GM23248 (cell line): ENCODE measurements at regions not wholly inside any gene's neighbourhood (a gene's known extent, or its start where the extent isn't known, plus 50 kb on each side); places are given as distances from the start of the nearest gene placed in this dataset.

ENCODE experiments used
- DNase-seq: peaks from one replicate; pipeline ENCODE4 v3.0.0-alpha.2; 2015
- H2AFZ ChIP-seq: fragments of 200-600 bp; sonication (generic); 2 replicates; pipeline ENCODE4 v1.6.1; 2016; ENCODE audit warnings: antibody characterized with exemption
- H3F3A ChIP-seq: fragments of 200-600 bp; sonication (generic); 2 replicates; pipeline ENCODE4 v1.6.1; 2016; ENCODE audit warnings: mild to moderate bottlenecking, antibody characterized with exemption, mixed run types; ENCODE audit not compliant: insufficient read depth
- H3K27ac ChIP-seq: fragments of 200-600 bp; sonication (generic); 2 replicates; pipeline ENCODE4 v1.5.1; 2016; ENCODE audit warnings: mild to moderate bottlenecking
- H3K27me3 ChIP-seq: fragments of 200-600 bp; sonication (generic); replicated peaks from 2 replicates; pipeline ENCODE4 v1.6.1; 2016; ENCODE audit warnings: mild to moderate bottlenecking; ENCODE audit not compliant: insufficient read depth
- H3K36me3 ChIP-seq: fragments of 200-600 bp; sonication (generic); 2 replicates; pipeline ENCODE4 v1.6.1; 2016; ENCODE audit warnings: low read depth, mild to moderate bottlenecking
- H3K4me1 ChIP-seq: fragments of 200-600 bp; sonication (generic); 2 replicates; pipeline ENCODE4 v1.6.1; 2016; ENCODE audit warnings: mild to moderate bottlenecking; ENCODE audit not compliant: insufficient read depth
- H3K4me2 ChIP-seq: fragments of 200-600 bp; sonication (generic); one replicate; pipeline ENCODE4 v1.6.1; 2016; ENCODE audit warnings: mild to moderate bottlenecking; ENCODE audit not compliant: unreplicated experiment
- H3K4me3 ChIP-seq: fragments of 200-600 bp; sonication (generic); 2 replicates; pipeline ENCODE4 v1.5.1; 2016; ENCODE audit warnings: mild to moderate bottlenecking
- H3K79me2 ChIP-seq: fragments of 200-600 bp; sonication (generic); 2 replicates; pipeline ENCODE4 v1.6.1; 2016; ENCODE audit warnings: mild to moderate bottlenecking; ENCODE audit not compliant: insufficient read depth
- H3K9ac ChIP-seq: fragments of 200-600 bp; sonication (generic); 2 replicates; pipeline ENCODE4 v1.6.1; 2016; ENCODE audit warnings: mild to moderate bottlenecking
- H3K9me2 ChIP-seq: fragments of 200-600 bp; sonication (generic); 2 replicates; pipeline ENCODE4 v1.6.1; 2016; ENCODE audit warnings: mixed run types, mild to moderate bottlenecking, moderate library complexity; ENCODE audit not compliant: insufficient read depth
- H3K9me3 ChIP-seq: fragments of 200-600 bp; sonication (generic); one replicate; pipeline ENCODE4 v1.6.1; 2017; ENCODE audit warnings: low read depth
- H4K20me1 ChIP-seq: fragments of 200-600 bp; sonication (generic); 2 replicates; pipeline ENCODE4 v1.6.0; 2016; ENCODE audit not compliant: insufficient read depth
- EZH2 ChIP-seq: fragments of 200-600 bp; sonication (generic); IDR thresholded peaks from 2 replicates; pipeline ENCODE4 v1.6.1; 2018; ENCODE audit warnings: antibody characterized with exemption, mild to moderate bottlenecking; ENCODE audit not compliant: insufficient read depth, poor library complexity, severe bottlenecking
- EZH2phosphoT487 ChIP-seq: fragments of 200-600 bp; sonication (generic); IDR thresholded peaks from 2 replicates; pipeline ENCODE4 v1.6.1; 2018; ENCODE audit warnings: antibody characterized with exemption, moderate library complexity, mild to moderate bottlenecking, low read depth; ENCODE audit not compliant: insufficient read depth
- WGBS, 2 experiments: methylation state at CpG; one replicate each; pipeline ENCODE4 v1.1.6; 2015 to 2017; ENCODE audit warnings: low lambda C conversion rate in 2 of 2, low coverage in 1 of 2; ENCODE audit errors: missing lambda C conversion rate in 2 of 2; 5-methylcytosine and 5-hydroxymethylcytosine counted together
- in situ Hi-C: fragments of 300-500 bp; cut with MboI; formaldehyde crosslinking; loops from 2 replicates; pipeline ENCODE4 v1.15.0; 2020

DNA sequence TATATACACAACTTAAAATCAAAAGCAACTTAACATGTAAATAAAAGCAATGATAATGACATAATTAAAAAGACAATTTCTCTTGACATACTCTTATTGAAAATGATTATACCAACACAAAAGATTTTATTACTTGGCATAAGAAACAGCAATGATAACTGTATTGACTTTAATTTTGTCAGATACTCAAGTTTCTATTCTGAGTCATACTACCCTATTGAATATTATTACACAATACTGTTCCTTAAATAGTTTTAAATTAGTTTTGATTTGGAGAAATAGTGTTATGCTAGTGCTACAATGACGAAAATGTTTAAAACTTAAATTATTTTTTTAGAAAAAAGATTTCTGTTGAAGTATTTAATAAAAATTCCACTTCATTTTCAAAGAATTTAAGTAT, 1319.3 kb upstream of the C9orf72 start:
- Histone ChIP-seq H3K27me3 (no peaks in the 10 kb centered on the region), H3K9me2 (no peaks in the 10 kb centered on the region), H3K9ac (no peak overlapping the region), H3K4me3 (no peak overlapping the region), H3K9me3 (no peaks in the 10 kb centered on the region), H3K4me1 (no peaks in the 10 kb centered on the region), H3K79me2 (no peaks in the 10 kb centered on the region), H2AFZ (no peak overlapping the region), H3K27ac (no peak overlapping the region), H4K20me1 (no peaks in the 10 kb centered on the region), H3K4me2 (no peak overlapping the region), H3K36me3 (no peaks in the 10 kb centered on the region), H3F3A (no peaks in the 10 kb centered on the region)
- no peak for DNase-seq
- in situ Hi-C loops, result no loop called here
- TF ChIP-seq EZH2 (no peak), EZH2phosphoT487 (no peak)
- 0% methylated on average over 1 of the region's 1 CpG for WGBS, 2 experiments

DNA sequence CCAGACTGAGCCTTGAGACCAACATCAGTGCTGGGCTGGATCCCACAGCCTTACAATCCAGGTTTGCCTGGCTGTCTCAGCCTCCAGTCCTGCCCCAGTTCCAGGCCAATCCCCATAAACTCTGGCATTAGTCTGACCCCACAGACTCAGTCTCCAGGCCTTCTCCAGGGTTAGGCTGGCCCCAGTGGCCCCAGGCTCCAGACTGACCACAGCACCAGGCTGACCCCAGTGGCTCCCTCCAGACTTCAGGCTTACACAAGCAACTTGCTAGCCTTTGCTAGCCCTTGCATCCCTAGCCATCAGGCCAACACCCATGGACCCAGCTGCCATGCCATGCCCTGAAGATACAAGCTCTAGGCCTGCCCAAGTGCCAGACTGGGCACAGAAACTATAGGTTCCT, 1326.0 kb upstream of the C9orf72 start:
- TF ChIP-seq EZH2phosphoT487, result no peak
- no peak for TF ChIP-seq EZH2
- DNase-seq, result no peak
- no peaks in the 10 kb centered on the region for H3F3A ChIP-seq
- no peaks in the 10 kb centered on the region for H3K79me2 ChIP-seq
- no peaks in the 10 kb centered on the region for H3K9me2 ChIP-seq
- H3K9me3 ChIP-seq, result no peaks in the 10 kb centered on the region
- H3K9ac ChIP-seq, result no peak overlapping the region
- H3K27me3 ChIP-seq, result no peaks in the 10 kb centered on the region
- no peak overlapping the region for H2AFZ ChIP-seq
- H3K4me2 ChIP-seq, result no peak overlapping the region
- H4K20me1 ChIP-seq, result no peaks in the 10 kb centered on the region
- in situ Hi-C loops, result no loop called here
- no peaks in the 10 kb centered on the region for H3K4me1 ChIP-seq
- H3K36me3 ChIP-seq, result no peaks in the 10 kb centered on the region
- H3K4me3 ChIP-seq, result no peak overlapping the region
- no peak overlapping the region for H3K27ac ChIP-seq

DNA sequence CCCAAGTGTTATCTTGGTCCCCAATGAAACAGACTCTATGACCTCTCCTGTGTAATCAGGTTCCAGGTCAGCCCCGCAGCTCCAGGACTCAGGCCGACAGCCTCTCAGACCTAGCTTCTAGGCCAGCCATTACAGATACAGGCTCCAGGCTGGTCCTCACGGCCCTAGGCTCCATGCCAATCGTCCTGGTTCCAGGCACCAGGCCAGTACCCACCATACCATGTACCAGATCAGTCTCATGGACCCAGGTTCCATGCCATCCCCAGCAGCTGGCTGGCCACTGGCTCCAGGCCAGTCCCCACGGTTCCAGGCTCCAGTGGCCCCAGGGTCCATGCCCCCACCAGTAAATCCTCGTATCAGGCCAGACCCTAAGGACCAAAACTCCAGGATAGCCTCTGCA, 1326.6 kb upstream of the C9orf72 start:
- Histone ChIP-seq H3K79me2 (no peaks in the 10 kb centered on the region), H3K9me2 (no peaks in the 10 kb centered on the region), H3K4me1 (no peaks in the 10 kb centered on the region), H3K36me3 (no peaks in the 10 kb centered on the region), H3K27ac (no peak overlapping the region), H3K4me2 (no peak overlapping the region), H3K9me3 (no peaks in the 10 kb centered on the region), H3K27me3 (no peaks in the 10 kb centered on the region), H2AFZ (no peak overlapping the region), H3K9ac (no peak overlapping the region), H3F3A (no peaks in the 10 kb centered on the region), H3K4me3 (no peak overlapping the region), H4K20me1 (no peaks in the 10 kb centered on the region)
- TF ChIP-seq EZH2phosphoT487 (no peak), EZH2 (no peak)
- in situ Hi-C loops, result no loop called here
- 19 to 25% methylated on average over 6 of the region's 6 CpGs for WGBS, 2 experiments
- no peak for DNase-seq

GRCh38 chr9:28900406-28900805, 1327.1 kb upstream of the C9orf72 start:
- no peak overlapping the region for H3K9ac ChIP-seq
- H3F3A ChIP-seq, result no peaks in the 10 kb centered on the region
- H3K9me3 ChIP-seq, result no peaks in the 10 kb centered on the region
- H3K9me2 ChIP-seq, result no peaks in the 10 kb centered on the region
- in situ Hi-C loops, result no loop called here
- no peak overlapping the region for H3K27ac ChIP-seq
- no peaks in the 10 kb centered on the region for H3K79me2 ChIP-seq
- no peak overlapping the region for H3K4me3 ChIP-seq
- DNase-seq, result no peak
- no peak overlapping the region for H3K4me2 ChIP-seq
- TF ChIP-seq EZH2 (no peak), EZH2phosphoT487 (no peak)
- no peaks in the 10 kb centered on the region for H3K36me3 ChIP-seq
- H3K4me1 ChIP-seq, result no peaks in the 10 kb centered on the region
- no peak overlapping the region for H2AFZ ChIP-seq
- H4K20me1 ChIP-seq, result no peaks in the 10 kb centered on the region
- no peaks in the 10 kb centered on the region for H3K27me3 ChIP-seq
- 0% methylated on average over 1 of the region's 1 CpG for WGBS, 2 experiments

GRCh38 chr9:28909526-28909925, 1336.2 kb upstream of the C9orf72 start:
- Histone ChIP-seq H2AFZ (no peak overlapping the region), H3K27me3 (no peaks in the 10 kb centered on the region)

More at GRCh38 chr9:28909526-28909925, 1336.2 kb upstream of the C9orf72 start:
- no peak for DNase-seq
- Histone ChIP-seq H3F3A (no peaks in the 10 kb centered on the region), H3K9me3 (no peaks in the 10 kb centered on the region), H4K20me1 (no peaks in the 10 kb centered on the region), H3K4me3 (no peak overlapping the region), H3K27ac (no peak overlapping the region), H3K36me3 (no peaks in the 10 kb centered on the region), H3K4me2 (no peak overlapping the region), H3K9ac (no peak overlapping the region), H3K79me2 (no peaks in the 10 kb centered on the region), H3K4me1 (no peaks in the 10 kb centered on the region), H3K9me2 (no peaks in the 10 kb centered on the region)
- in situ Hi-C loops, result no loop called here
- TF ChIP-seq EZH2phosphoT487 (no peak), EZH2 (no peak)
- WGBS, 2 experiments, result 2 to 5% methylated on average over 1 of the region's 1 CpG
